H9 (cell line): ENCODE measurements at regions not wholly inside any gene's neighbourhood (a gene's known extent, or its start where the extent isn't known, plus 50 kb on each side); places are given as distances from the start of the nearest gene placed in this dataset.
A peak's percentile ranks its signal among the peaks of the same experiment; 100 is the strongest.

Source experiments
- DNase-seq: peaks from one replicate; pipeline ENCODE4 v3.0.0-alpha.2; 2017
- H2AFZ ChIP-seq: one replicate; pipeline ENCODE4 v1.6.1; 2013; ENCODE audit warnings: mild to moderate bottlenecking, low read length, control low read depth, moderate library complexity
- H2AK5ac ChIP-seq: 2 replicates; pipeline ENCODE4 v1.6.1; 2013; ENCODE audit warnings: low read length, control low read depth, mixed read lengths; ENCODE audit not compliant: insufficient read length
- H2BK120ac ChIP-seq: one replicate; pipeline ENCODE4 v1.6.1; 2013; ENCODE audit warnings: low read depth, mild to moderate bottlenecking, low read length, control low read depth, inconsistent platforms; ENCODE audit not compliant: poor library complexity, severe bottlenecking
- H2BK12ac ChIP-seq: 2 replicates; pipeline ENCODE4 v1.6.1; 2013; ENCODE audit warnings: low read length, control low read depth, mixed read lengths, low read depth; ENCODE audit not compliant: insufficient read length
- H2BK15ac ChIP-seq: 2 replicates; pipeline ENCODE4 v1.6.1; 2013; ENCODE audit warnings: low read depth, low read length, control low read depth
- H2BK20ac ChIP-seq: one replicate; pipeline ENCODE4 v1.6.1; 2013; ENCODE audit warnings: low read depth, mild to moderate bottlenecking, low read length, control low read depth, inconsistent platforms; ENCODE audit not compliant: poor library complexity, severe bottlenecking
- H2BK5ac ChIP-seq: 2 replicates; pipeline ENCODE4 v1.6.1; 2013; ENCODE audit warnings: low read length, control low read depth, mixed read lengths; ENCODE audit not compliant: insufficient read length
- H3K14ac ChIP-seq: 2 replicates; pipeline ENCODE4 v1.6.1; 2013; ENCODE audit warnings: low read length, control low read depth; ENCODE audit not compliant: insufficient read depth
- H3K18ac ChIP-seq: 2 replicates; pipeline ENCODE4 v1.6.1; 2013; ENCODE audit warnings: low read depth, mild to moderate bottlenecking, mixed read lengths, low read length, control low read depth; ENCODE audit not compliant: insufficient read length
- H3K23ac ChIP-seq: 2 replicates; pipeline ENCODE4 v1.6.1; 2013; ENCODE audit warnings: low read length, control low read depth, mixed read lengths, low read depth; ENCODE audit not compliant: insufficient read length
- H3K23me2 ChIP-seq: 2 replicates; pipeline ENCODE4 v1.6.1; 2013; ENCODE audit warnings: low read depth, mild to moderate bottlenecking, mixed read lengths, low read length, control low read depth; ENCODE audit not compliant: insufficient read length, poor library complexity, severe bottlenecking
- H3K27ac ChIP-seq: 2 replicates; pipeline ENCODE4 v1.5.1; 2013; ENCODE audit warnings: low read length, control low read depth, mixed read lengths, low read depth; ENCODE audit not compliant: insufficient read length
- H3K27me3 ChIP-seq: 2 replicates; pipeline ENCODE4 v1.6.1; 2013; ENCODE audit warnings: low read length, control low read depth, inconsistent platforms; ENCODE audit not compliant: insufficient read depth
- H3K4ac ChIP-seq: 2 replicates; pipeline ENCODE4 v1.6.1; 2013; ENCODE audit warnings: low read depth, mild to moderate bottlenecking, control low read depth, inconsistent platforms, low read length, moderate library complexity
- H3K4me1 ChIP-seq: 2 replicates; pipeline ENCODE4 v1.6.1; 2013; ENCODE audit warnings: low read length, control low read depth, inconsistent platforms; ENCODE audit not compliant: insufficient read depth
- H3K4me2 ChIP-seq: 2 replicates; pipeline ENCODE4 v1.6.1; 2013; ENCODE audit warnings: low read length, control low read depth, mixed read lengths; ENCODE audit not compliant: insufficient read length, insufficient read depth
- H3K56ac ChIP-seq: 2 replicates; pipeline ENCODE4 v1.6.1; 2013; ENCODE audit warnings: low read depth, mild to moderate bottlenecking, mixed read lengths, low read length, control low read depth; ENCODE audit not compliant: insufficient read length
- H3K79me1 ChIP-seq: 2 replicates; pipeline ENCODE4 v1.6.1; 2013; ENCODE audit warnings: low read depth, mild to moderate bottlenecking, moderate library complexity, low read length, control low read depth, inconsistent platforms; ENCODE audit not compliant: insufficient read depth, poor library complexity, severe bottlenecking
- H3K79me2 ChIP-seq: 2 replicates; pipeline ENCODE4 v1.6.1; 2013; ENCODE audit warnings: low read length, control low read depth, inconsistent platforms; ENCODE audit not compliant: insufficient read depth
- H3K9ac ChIP-seq: 2 replicates; pipeline ENCODE4 v1.6.1; 2013; ENCODE audit warnings: low read length, control low read depth, mixed read lengths; ENCODE audit not compliant: insufficient read length; ENCODE audit errors: extremely low read depth
- H3K9me3 ChIP-seq: one replicate; pipeline ENCODE4 v1.6.1; 2013; ENCODE audit warnings: low read depth, low read length, inconsistent platforms; ENCODE audit not compliant: control insufficient read depth
- H3T11ph ChIP-seq: one replicate; pipeline ENCODE4 v1.6.1; 2013; ENCODE audit warnings: mild to moderate bottlenecking, low read length, control low read depth, inconsistent platforms
- H4K20me1 ChIP-seq: one replicate; pipeline ENCODE4 v1.6.1; 2013; ENCODE audit not compliant: control insufficient read depth, insufficient read length, insufficient read depth
- H4K5ac ChIP-seq: 2 replicates; pipeline ENCODE4 v1.6.1; 2013; ENCODE audit warnings: low read depth, mild to moderate bottlenecking, mixed read lengths, low read length, control low read depth; ENCODE audit not compliant: insufficient read length
- H4K8ac ChIP-seq: replicated peaks from 2 replicates; pipeline ENCODE4 v1.6.1; 2013; ENCODE audit warnings: low read length, control low read depth, mixed read lengths, low read depth; ENCODE audit not compliant: insufficient read length
- H4K91ac ChIP-seq: 2 replicates; pipeline ENCODE4 v1.6.1; 2013; ENCODE audit warnings: low read depth, mild to moderate bottlenecking, moderate library complexity, mixed read lengths, low read length, control low read depth; ENCODE audit not compliant: insufficient read length
- H3K27ac Mint-ChIP-seq, 3 experiments: 2 replicates in 2 of 3; 3 replicates in 1 of 3; pipeline ENCODE4 v1.8.0; 2020 to 2021; ENCODE audit warnings: mixed read lengths in 3 of 3, mild to moderate bottlenecking in 1 of 3, moderate library complexity in 1 of 3
- H3K27me3 Mint-ChIP-seq: 2 replicates; pipeline ENCODE4 v1.8.0; 2021; ENCODE audit warnings: low read depth, mild to moderate bottlenecking, moderate library complexity, mixed read lengths
- H3K36me3 Mint-ChIP-seq, 3 experiments: 2 replicates in 2 of 3; 3 replicates in 1 of 3; pipeline ENCODE4 v1.8.0; 2020 to 2021; ENCODE audit warnings: low read depth in 3 of 3, mixed read lengths in 3 of 3; ENCODE audit not compliant: insufficient read depth in 1 of 3
- H3K4me1 Mint-ChIP-seq, 2 experiments: 2 replicates each; pipeline ENCODE4 v1.8.0; 2020; ENCODE audit warnings: mixed read lengths in 2 of 2
- H3K4me3 Mint-ChIP-seq, 2 experiments: 2 replicates in 1 of 2; 3 replicates in 1 of 2; pipeline ENCODE4 v1.8.0; 2020 to 2021; ENCODE audit warnings: mild to moderate bottlenecking in 2 of 2, mixed read lengths in 2 of 2, moderate library complexity in 1 of 2
- H3K9me3 Mint-ChIP-seq, 2 experiments: 2 replicates in 1 of 2; 3 replicates in 1 of 2; pipeline ENCODE4 v1.8.0; 2020; ENCODE audit warnings: mild to moderate bottlenecking in 2 of 2, mixed read lengths in 2 of 2, moderate library complexity in 1 of 2
- CTCF ChIP-seq: fragments of 200-600 bp; sonication (generic); conservative IDR thresholded peaks from 3 replicates; pipeline ENCODE4 v1.8.0; 2021; ENCODE audit warnings: antibody characterized with exemption, mild to moderate bottlenecking
- WGBS: extraction: QIAGEN DNeasy Blood & Tissue Kit; methylation state at CpG from one replicate; pipeline ENCODE4 v1.1.7; 2013; ENCODE audit warnings: missing lambda C conversion rate, low lambda C conversion rate, mixed read lengths; ENCODE audit not compliant: insufficient read length; ENCODE audit errors: extremely low coverage; 5-methylcytosine and 5-hydroxymethylcytosine counted together

GRCh38 chr6:141028791-141029280 lies 1103.9 kb upstream of the GJE1 start:
- no peak overlapping the region for H2AK5ac ChIP-seq
- no peak overlapping the region for H3K18ac ChIP-seq
- H3K36me3 Mint-ChIP-seq = no peaks in the 10 kb centered on the region
- no peaks in the 10 kb centered on the region for H3K23me2 ChIP-seq
- no peaks in the 10 kb centered on the region for H3K27me3 Mint-ChIP-seq
- WGBS = no CpG with 5 or more reads among the region's 2 CpGs
- peak overlapping the region in 1 of 3 experiments; percentile 51; a peak in 1 of 7 replicates for H3K27ac Mint-ChIP-seq
- no peak overlapping the region for H3K4me3 Mint-ChIP-seq
- H3T11ph ChIP-seq = no peak overlapping the region
- H3K14ac ChIP-seq = no peak overlapping the region
- H2AFZ ChIP-seq = no peak overlapping the region
- H3K56ac ChIP-seq = no peak overlapping the region
- no peak overlapping the region for H3K4ac ChIP-seq
- H3K9me3 ChIP-seq = no peaks in the 10 kb centered on the region
- H3K23ac ChIP-seq = no peak overlapping the region
- no peak overlapping the region for H2BK5ac ChIP-seq
- H2BK120ac ChIP-seq = no peak overlapping the region
- no peak overlapping the region for H2BK20ac ChIP-seq
- no peak overlapping the region for H3K4me2 ChIP-seq
- no peak overlapping the region for H4K5ac ChIP-seq
- no peaks in the 10 kb centered on the region for H3K4me1 Mint-ChIP-seq
- no peaks in the 10 kb centered on the region; a peak in 1 of 5 replicates for H3K9me3 Mint-ChIP-seq
- H3K79me2 ChIP-seq = no peaks in the 10 kb centered on the region
- no peak overlapping the region for H2BK15ac ChIP-seq
- H3K27ac ChIP-seq = no peak overlapping the region
- H3K9ac ChIP-seq = no peak overlapping the region
- no peaks in the 10 kb centered on the region for H3K27me3 ChIP-seq
- H3K4me1 ChIP-seq = no peaks in the 10 kb centered on the region
- H4K91ac ChIP-seq = no peak overlapping the region
- no peak for TF ChIP-seq CTCF
- no peak overlapping the region for H4K8ac ChIP-seq
- no peak overlapping the region for H2BK12ac ChIP-seq
- DNase-seq = no peak
- H4K20me1 ChIP-seq = no peaks in the 10 kb centered on the region
- H3K79me1 ChIP-seq = no peaks in the 10 kb centered on the region
